Thoracic aorta (tissue), 2 donors: ENCODE measurements at regions not wholly inside any gene's neighbourhood (a gene's known extent, or its start where the extent isn't known, plus 50 kb on each side); places are given as distances from the start of the nearest gene placed in this dataset.

Experiments
- ATAC-seq: fragments of 150-250 bp; one replicate; pipeline ENCODE4 v1.8.0; 2017; ENCODE audit warnings: low read depth; ENCODE audit not compliant: insufficient number of reproducible peaks, low FRiP score
- DNase-seq: peaks from one replicate; pipeline ENCODE4 v3.0.0-alpha.2; 2020; ENCODE audit warnings: low spot score
- H3K27ac ChIP-seq, 2 donors: fragments of 200-600 bp; sonication (generic); 1 replicate in 1 of 2; 2 replicates in 1 of 2; pipeline ENCODE4 v1.5.1; 2016; ENCODE audit warnings: mild to moderate bottlenecking in 2 of 2, moderate library complexity in 2 of 2
- H3K27me3 ChIP-seq: fragments of 200-600 bp; sonication (generic); replicated peaks from 2 replicates; pipeline ENCODE4 v1.6.0; 2016; ENCODE audit warnings: mild to moderate bottlenecking; ENCODE audit not compliant: insufficient read depth
- H3K36me3 ChIP-seq: fragments of 200-600 bp; sonication (generic); one replicate; pipeline ENCODE4 v1.5.1; 2016
- H3K4me1 ChIP-seq, 2 donors: fragments of 200-600 bp; sonication (generic); 1 replicate in 1 of 2; 2 replicates in 1 of 2; pipeline versions ENCODE4 v1.5.1 to v1.6.0; 2016; ENCODE audit warnings: low read depth in 2 of 2, mild to moderate bottlenecking in 1 of 2; ENCODE audit not compliant: control insufficient read depth in 1 of 2
- H3K4me3 ChIP-seq: fragments of 200-600 bp; sonication (generic); 2 replicates; pipeline ENCODE4 v1.5.1; 2016; ENCODE audit warnings: mild to moderate bottlenecking
- H3K9me3 ChIP-seq: fragments of 200-600 bp; sonication (generic); 2 replicates; pipeline ENCODE4 v1.5.1; 2016
- CTCF ChIP-seq: fragments of 200-600 bp; sonication (generic); IDR thresholded peaks from one replicate; pipeline ENCODE4 v1.5.1; 2019; ENCODE audit warnings: antibody characterized with exemption

- ATAC-seq (no peak), DNase-seq (no peak)
- no peak overlapping the region for H3K4me3 ChIP-seq
- H3K9me3 ChIP-seq: no peaks in the 10 kb centered on the region
- H3K4me1 ChIP-seq: peaks cover 0 to 9% of the 10 kb centered on the region in 2 donors
- TF ChIP-seq CTCF: no peak
- no peaks in the 10 kb centered on the region for H3K27me3 ChIP-seq
- H3K36me3 ChIP-seq: no peaks in the 10 kb centered on the region
- H3K27ac ChIP-seq: no peak overlapping the region
These were observed 125.5 kb downstream of the IRS1 start for GRCh38 chr2:226674123-226674522.

GRCh38 chr2:226673314-226673723 is 126.3 kb downstream of the IRS1 start:
- no peaks in the 10 kb centered on the region for H3K36me3 ChIP-seq
- TF ChIP-seq CTCF: no peak
- H3K4me1 ChIP-seq: peaks cover 0 to 9% of the 10 kb centered on the region in 2 donors
- no peaks in the 10 kb centered on the region for H3K9me3 ChIP-seq
- no peak for ATAC-seq
- H3K27me3 ChIP-seq: no peaks in the 10 kb centered on the region
- no peak for DNase-seq
- H3K4me3 ChIP-seq: no peak overlapping the region
- no peak overlapping the region for H3K27ac ChIP-seq

GRCh38 chr2:226671141-226671676 is 128.4 kb downstream of the IRS1 start:
- no peaks in the 10 kb centered on the region for H3K27me3 ChIP-seq
- no peaks in the 10 kb centered on the region for H3K9me3 ChIP-seq
- TF ChIP-seq CTCF: no peak
- H3K36me3 ChIP-seq: no peaks in the 10 kb centered on the region
- H3K27ac ChIP-seq: no peak overlapping the region
- no peak for DNase-seq
- no peak overlapping the region for H3K4me3 ChIP-seq
- ATAC-seq: no peak
- peaks cover 0 to 9% of the 10 kb centered on the region in 2 donors for H3K4me1 ChIP-seq

GRCh38 chr2:226669905-226670304 is 129.7 kb downstream of the IRS1 start:
- Histone ChIP-seq H3K4me1 (peaks cover 0 to 9% of the 10 kb centered on the region in 2 donors), H3K27ac (no peak overlapping the region)
- no peak for ATAC-seq

GRCh38 chr2:226669249-226669648 is 130.4 kb downstream of the IRS1 start:
- H3K27me3 ChIP-seq: no peaks in the 10 kb centered on the region
- TF ChIP-seq CTCF: no peak
- H3K9me3 ChIP-seq: no peaks in the 10 kb centered on the region
- H3K4me1 ChIP-seq: peaks cover 0 to 9% of the 10 kb centered on the region in 2 donors
- no peak for DNase-seq
- H3K4me3 ChIP-seq: no peak overlapping the region
- H3K27ac ChIP-seq: no peak overlapping the region
- ATAC-seq: no peak
- no peaks in the 10 kb centered on the region for H3K36me3 ChIP-seq

More at GRCh38 chr2:226669905-226670304, 129.7 kb downstream of the IRS1 start:
- no peak for TF ChIP-seq CTCF
- Histone ChIP-seq H3K4me3 (no peak overlapping the region), H3K27me3 (no peaks in the 10 kb centered on the region), H3K36me3 (no peaks in the 10 kb centered on the region), H3K9me3 (no peaks in the 10 kb centered on the region)
- no peak for DNase-seq
